Coronary artery (tissue), 2 donors: ENCODE measurements at regions not wholly inside any gene's neighbourhood (a gene's known extent, or its start where the extent isn't known, plus 50 kb on each side); places are given as distances from the start of the nearest gene placed in this dataset.
"Not testable (repeated sequence)": the region's sequence is repeated elsewhere in the genome, so short reads cannot be mapped to it uniquely, and the experiment has no call there.

Experiments
- DNase-seq: peaks from one replicate; pipeline ENCODE4 v3.0.0-alpha.2; 2017; ENCODE audit warnings: low spot score
- H3K27ac ChIP-seq, 2 donors: fragments of 200-600 bp; sonication (generic); one replicate each; pipeline ENCODE4 v1.5.1; 2016 to 2019
- H3K4me3 ChIP-seq: fragments of 200-600 bp; sonication (generic); 2 replicates; pipeline ENCODE4 v1.5.1; 2016; ENCODE audit warnings: mild to moderate bottlenecking, moderate library complexity
- CTCF ChIP-seq: fragments of 200-600 bp; sonication (generic); IDR thresholded peaks from one replicate; pipeline ENCODE4 v1.5.1; 2019; ENCODE audit warnings: antibody characterized with exemption

- Histone ChIP-seq H3K27ac (no peak overlapping the region), H3K4me3 (no peak overlapping the region)
- no peak for TF ChIP-seq CTCF
- no peak for DNase-seq
These were observed 202.3 kb upstream of the SLCO3A1 start for GRCh38 chr15:91651251-91651650.

DNA sequence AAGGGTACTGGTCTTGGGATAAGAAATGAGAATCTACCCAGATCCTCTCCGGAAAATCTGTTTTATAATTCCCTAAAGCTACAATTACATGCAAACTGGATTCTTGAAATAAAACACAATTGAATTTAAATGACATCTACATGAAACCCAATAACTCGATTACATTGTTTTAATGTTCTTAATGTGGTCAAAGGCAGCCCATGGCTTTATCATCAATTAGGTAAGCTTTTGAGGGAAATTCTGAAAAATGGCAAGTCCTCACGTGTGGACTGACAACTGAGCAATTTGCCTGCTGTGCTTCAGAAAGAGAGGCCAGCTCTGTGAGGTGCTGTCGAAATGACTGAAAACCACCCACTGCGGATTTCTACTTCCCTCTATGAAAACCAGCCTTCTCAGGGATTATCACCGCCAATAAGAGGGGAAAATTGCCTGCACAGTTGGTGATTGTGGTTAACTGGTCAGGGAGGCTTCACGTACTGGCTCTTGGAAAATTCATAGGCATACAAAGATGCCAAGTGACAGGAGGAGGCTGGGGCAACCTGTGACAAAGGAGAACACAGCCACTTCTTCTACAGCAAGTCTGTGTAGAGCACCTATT lies 200.8 kb upstream of the SLCO3A1 start:
- Histone ChIP-seq H3K4me3 (no peak overlapping the region), H3K27ac (no peak overlapping the region)
- no peak for DNase-seq
- no peak for TF ChIP-seq CTCF

- DNase-seq, H3K4me3 ChIP-seq, H3K27ac ChIP-seq: not testable (repeated sequence)
These were observed 197.8 kb upstream of the SLCO3A1 start for GRCh38 chr15:91655563-91656290.

GRCh38 chr15:91660174-91660649 lies 193.3 kb upstream of the SLCO3A1 start:
- Histone ChIP-seq H3K27ac (no peak overlapping the region), H3K4me3 (no peak overlapping the region)
- DNase-seq: no peak
- no peak for TF ChIP-seq CTCF

- Histone ChIP-seq H3K27ac (no peak overlapping the region), H3K4me3 (no peak overlapping the region)
- no peak for TF ChIP-seq CTCF
- no peak for DNase-seq
These were observed 189.2 kb upstream of the SLCO3A1 start for GRCh38 chr15:91664224-91664836.

DNA sequence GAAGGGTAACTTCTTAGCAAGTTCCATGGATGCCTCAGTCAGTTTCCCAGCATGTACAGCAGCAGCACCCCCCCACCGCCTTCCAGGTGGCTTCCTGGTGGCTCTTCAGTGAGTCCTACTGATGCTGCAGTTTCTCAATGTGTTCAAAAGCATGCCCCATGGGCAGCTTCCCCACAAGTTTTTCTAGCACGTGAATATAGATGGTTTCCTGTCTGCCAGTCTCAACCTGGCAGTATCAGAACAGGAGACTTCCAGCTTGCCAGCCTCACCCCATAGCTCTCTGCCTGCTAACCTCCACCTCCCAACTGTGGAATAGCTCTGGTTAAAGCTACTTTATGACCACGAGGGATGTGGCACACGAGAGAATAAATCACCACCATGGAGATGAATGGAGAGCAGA lies 188.3 kb upstream of the SLCO3A1 start:
- no peak for TF ChIP-seq CTCF
- Histone ChIP-seq H3K27ac (no peak overlapping the region), H3K4me3 (no peak overlapping the region)
- no peak for DNase-seq

DNA sequence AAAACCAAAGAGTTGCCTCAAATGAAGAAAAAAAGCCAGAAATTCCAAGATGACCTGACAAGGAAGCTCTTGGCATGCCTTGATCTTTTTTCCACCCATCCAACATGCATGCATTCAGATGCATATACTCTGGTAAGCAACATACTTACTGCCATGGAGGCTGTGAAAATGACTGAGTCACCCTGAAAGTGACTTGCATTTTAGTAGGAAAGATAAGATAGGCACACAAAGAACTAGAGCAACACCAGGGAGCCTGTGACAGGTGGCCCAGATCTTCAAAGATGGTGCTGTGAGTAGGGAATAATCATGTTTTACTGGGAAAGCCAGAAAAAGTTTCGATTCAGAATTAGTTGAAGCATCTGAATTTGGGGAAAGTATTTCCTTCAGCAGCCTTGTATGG lies 185.1 kb upstream of the SLCO3A1 start:
- H3K27ac ChIP-seq: no peak overlapping the region
- no peak for TF ChIP-seq CTCF
- DNase-seq: no peak
- no peak overlapping the region for H3K4me3 ChIP-seq
